ENCODE measurements at regions not wholly inside any gene's neighbourhood (a gene's known extent, or its start where the extent isn't known, plus 50 kb on each side); places are given as distances from the start of the nearest gene placed in this dataset.

DNA sequence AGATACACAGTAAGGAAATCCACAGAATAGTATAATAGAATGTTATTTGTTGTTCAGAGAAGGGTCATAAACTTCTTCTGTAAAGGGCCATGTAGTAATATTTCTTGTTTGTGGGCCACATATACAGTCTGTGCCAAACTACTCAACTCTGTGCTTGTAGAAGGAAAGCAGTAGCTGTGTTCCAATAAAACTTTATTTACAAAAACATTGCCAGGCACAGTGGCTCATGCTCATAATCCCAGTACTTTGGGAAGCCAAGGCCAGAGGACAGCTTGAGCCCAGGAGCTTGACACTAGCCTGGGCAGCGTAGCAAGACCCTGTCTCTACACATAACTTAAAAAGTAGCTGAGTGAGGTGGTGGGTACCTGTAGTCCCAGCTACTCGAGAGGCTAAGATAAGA is 612.8 kb upstream of the PSMD7 start:
- intact Hi-C loops (cut with DNase I; ENCODE audit: low total_unique reads) = no loop called here
- H3K36me3 ChIP-seq = no peaks in the 10 kb centered on the region
- H3K4me1 ChIP-seq = no peaks in the 10 kb centered on the region
- peaks cover 0 to 18% (median 0%) of the 10 kb centered on the region in 8 donors for H3K9me3 ChIP-seq
- H3K4me3 ChIP-seq = no peak overlapping the region
- TF ChIP-seq POLR2A (IDR thresholded peaks at IDR 0.05) = no peak
- no peak for TF ChIP-seq CTCF (IDR thresholded peaks at IDR 0.05 in 8 of 11, conservative IDR thresholded peaks at IDR 0.05 in 3 of 11)
- no peak for TF ChIP-seq POLR2AphosphoS5 (IDR thresholded peaks at IDR 0.05)
- no peaks in the 10 kb centered on the region for H3K27me3 ChIP-seq (replicated peaks in 1 of 7)
- no peak overlapping the region for H3K27ac ChIP-seq
- DNase-seq = no peak
- WGBS, 5 donors = 80 to 94% (median 81%) methylated on average over 2 of the region's 2 CpGs

DNA sequence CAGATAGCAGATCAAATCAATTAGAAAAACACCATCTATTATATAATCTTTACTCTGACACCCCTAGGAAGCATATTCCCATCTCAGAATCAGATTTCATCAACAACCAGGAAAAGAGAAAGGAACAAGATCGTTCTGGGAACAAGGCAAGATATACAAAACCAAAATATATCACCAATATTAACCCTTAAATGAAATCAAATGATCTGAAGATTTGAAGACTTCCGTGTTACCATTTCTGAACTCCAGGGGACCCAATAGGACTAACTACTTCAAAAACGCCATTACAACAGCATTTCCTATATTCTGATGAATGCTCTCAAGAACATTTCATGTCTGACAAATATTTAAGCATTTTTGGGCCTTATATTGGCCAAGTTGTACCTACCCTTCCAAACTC is 624.2 kb upstream of the ZFHX3 start:
- Histone ChIP-seq H3K27me3 (replicated peaks in 1 of 7) (peaks cover 0 to 8% (median 0%) of the 10 kb centered on the region in 7 donors), H3K36me3 (no peaks in the 10 kb centered on the region), H3K27ac (no peak overlapping the region), H3K4me3 (no peak overlapping the region), H3K4me1 (no peaks in the 10 kb centered on the region), H3K9me3 (peaks cover 0 to 27% (median 7%) of the 10 kb centered on the region in 8 donors)
- TF ChIP-seq POLR2A (IDR thresholded peaks at IDR 0.05) (no peak), POLR2AphosphoS5 (IDR thresholded peaks at IDR 0.05) (no peak), CTCF (IDR thresholded peaks at IDR 0.05 in 8 of 11, conservative IDR thresholded peaks at IDR 0.05 in 3 of 11) (no peak)
- WGBS, 5 donors = 45 to 57% (median 49%) methylated on average over 3 of the region's 3 CpGs
- no peak for DNase-seq
- intact Hi-C loops (cut with DNase I; ENCODE audit: low total_unique reads) = no loop called here

GRCh38 chr16:73670836-73671820 is 623.2 kb upstream of the ZFHX3 start:
- H3K9me3 ChIP-seq = peaks cover 0 to 22% (median 3%) of the 10 kb centered on the region in 8 donors
- H3K4me1 ChIP-seq = no peaks in the 10 kb centered on the region
- no peak overlapping the region for H3K27ac ChIP-seq
- no peak overlapping the region for H3K4me3 ChIP-seq
- H3K36me3 ChIP-seq = no peaks in the 10 kb centered on the region
- no peak for DNase-seq
- H3K27me3 ChIP-seq (replicated peaks in 1 of 7) = peaks cover 0 to 8% (median 0%) of the 10 kb centered on the region in 7 donors
- WGBS, 5 donors = 31 to 45% (median 37%) methylated on average over 11 of the region's 11 CpGs
- TF ChIP-seq POLR2AphosphoS5 (IDR thresholded peaks at IDR 0.05) = no peak
- no peak for TF ChIP-seq POLR2A (IDR thresholded peaks at IDR 0.05)
- TF ChIP-seq CTCF (IDR thresholded peaks at IDR 0.05 in 8 of 11, conservative IDR thresholded peaks at IDR 0.05 in 3 of 11) = no peak
- intact Hi-C loops (cut with DNase I; ENCODE audit: low total_unique reads) = no loop called here

GRCh38 chr16:73669535-73670274 is 621.8 kb upstream of the ZFHX3 start:
- 63 to 80% (median 64%) methylated on average over 4 of the region's 4 CpGs for WGBS, 5 donors
- peaks cover 0 to 8% (median 0%) of the 10 kb centered on the region in 7 donors for H3K27me3 ChIP-seq (replicated peaks in 1 of 7)

More at GRCh38 chr16:73669535-73670274, 621.8 kb upstream of the ZFHX3 start:
- H3K4me1 ChIP-seq = no peaks in the 10 kb centered on the region
- no peak overlapping the region for H3K4me3 ChIP-seq
- TF ChIP-seq POLR2A (IDR thresholded peaks at IDR 0.05) (no peak), POLR2AphosphoS5 (IDR thresholded peaks at IDR 0.05) (no peak), CTCF (IDR thresholded peaks at IDR 0.05 in 8 of 11, conservative IDR thresholded peaks at IDR 0.05 in 3 of 11) (no peak)
- no peak for DNase-seq
- H3K36me3 ChIP-seq = no peaks in the 10 kb centered on the region
- H3K27ac ChIP-seq = no peak overlapping the region
- peaks cover 0 to 8% (median 0%) of the 10 kb centered on the region in 8 donors for H3K9me3 ChIP-seq
- intact Hi-C loops (cut with DNase I; ENCODE audit: low total_unique reads) = no loop called here

All from spleen (tissue), 11 donors.